GM23338 (cell line): ENCODE measurements at regions not wholly inside any gene's neighbourhood (a gene's known extent, or its start where the extent isn't known, plus 50 kb on each side); places are given as distances from the start of the nearest gene placed in this dataset.

Experiments
- EZH2 ChIP-seq: fragments of 200-600 bp; sonication (generic); IDR thresholded peaks from one replicate; pipeline ENCODE4 v1.8.0; 2017; ENCODE audit warnings: antibody characterized with exemption, mild to moderate bottlenecking, low read depth; ENCODE audit not compliant: unreplicated experiment
- TF ChIP-seq, protein P1 (sequence below), 2 experiments: fragments of 200-600 bp in 1 of 2; sonication (generic) in 1 of 2; conservative IDR thresholded peaks; 2 replicates each; pipeline versions ENCODE4 v1.5.1 to v1.6.1; 2016 to 2017; ENCODE audit warnings: antibody characterized with exemption in 2 of 2, low read depth in 2 of 2, mild to moderate bottlenecking in 2 of 2, moderate library complexity in 1 of 2

DNA sequence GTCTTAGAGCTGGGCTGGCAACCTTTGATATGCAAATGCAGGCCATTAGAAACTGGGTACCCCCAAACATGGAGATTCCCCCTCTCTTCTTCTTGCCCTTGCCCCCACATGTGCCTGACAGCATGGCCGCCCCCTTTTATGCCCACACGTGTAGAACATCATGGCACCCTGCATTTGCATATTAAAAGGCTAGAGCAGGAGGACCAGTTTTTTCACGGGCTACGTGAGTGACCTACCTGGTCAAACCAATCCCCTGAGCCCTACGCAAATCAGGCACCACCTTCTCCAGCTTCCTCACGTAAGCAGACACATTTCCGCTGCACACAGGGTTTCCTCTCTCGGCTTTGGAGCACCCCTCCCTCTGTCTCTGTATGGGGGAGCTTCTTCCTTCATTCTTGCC lies 110.9 kb upstream of the COPS8 start:
- TF ChIP-seq, protein P1, sequence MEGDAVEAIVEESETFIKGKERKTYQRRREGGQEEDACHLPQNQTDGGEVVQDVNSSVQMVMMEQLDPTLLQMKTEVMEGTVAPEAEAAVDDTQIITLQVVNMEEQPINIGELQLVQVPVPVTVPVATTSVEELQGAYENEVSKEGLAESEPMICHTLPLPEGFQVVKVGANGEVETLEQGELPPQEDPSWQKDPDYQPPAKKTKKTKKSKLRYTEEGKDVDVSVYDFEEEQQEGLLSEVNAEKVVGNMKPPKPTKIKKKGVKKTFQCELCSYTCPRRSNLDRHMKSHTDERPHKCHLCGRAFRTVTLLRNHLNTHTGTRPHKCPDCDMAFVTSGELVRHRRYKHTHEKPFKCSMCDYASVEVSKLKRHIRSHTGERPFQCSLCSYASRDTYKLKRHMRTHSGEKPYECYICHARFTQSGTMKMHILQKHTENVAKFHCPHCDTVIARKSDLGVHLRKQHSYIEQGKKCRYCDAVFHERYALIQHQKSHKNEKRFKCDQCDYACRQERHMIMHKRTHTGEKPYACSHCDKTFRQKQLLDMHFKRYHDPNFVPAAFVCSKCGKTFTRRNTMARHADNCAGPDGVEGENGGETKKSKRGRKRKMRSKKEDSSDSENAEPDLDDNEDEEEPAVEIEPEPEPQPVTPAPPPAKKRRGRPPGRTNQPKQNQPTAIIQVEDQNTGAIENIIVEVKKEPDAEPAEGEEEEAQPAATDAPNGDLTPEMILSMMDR (conservative IDR thresholded peaks at IDR 0.05; ENCODE audit: low read depth in 2 of 2), result no peak
- TF ChIP-seq EZH2, result no peak
